ENCODE measurements at regions not wholly inside any gene's neighbourhood (a gene's known extent, or its start where the extent isn't known, plus 50 kb on each side); places are given as distances from the start of the nearest gene placed in this dataset.

DNA sequence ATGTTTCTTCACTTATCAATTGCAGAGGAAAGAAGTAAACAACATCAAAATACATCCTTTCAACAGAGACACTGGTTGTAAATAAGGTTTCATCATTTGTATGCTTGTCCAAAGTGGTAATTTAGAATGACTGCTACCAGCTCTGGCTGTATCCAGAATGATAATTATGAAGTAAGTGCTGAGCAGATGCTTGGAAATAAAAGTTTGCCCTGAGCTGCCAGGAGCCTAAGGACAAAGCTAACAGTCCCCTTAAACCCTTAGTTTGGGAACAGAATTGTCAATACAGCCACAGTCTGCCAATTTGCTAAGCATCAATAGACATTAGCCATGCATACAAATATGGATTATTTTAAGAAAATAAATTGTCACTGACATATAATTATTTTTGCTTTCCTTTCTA is 147.0 kb upstream of the SLC13A1 start:
- Histone ChIP-seq H3K36me3 (replicated peaks in 1 of 2; ENCODE audit: control insufficient read depth in 1 of 2, insufficient read depth in 2 of 2, low read length in 1 of 2) (no peaks in the 10 kb centered on the region), H3K9ac (no peak overlapping the region), H3K9me3 (no peaks in the 10 kb centered on the region), H3K79me2 (ENCODE audit: insufficient read depth) (no peaks in the 10 kb centered on the region), H3K4me1 (ENCODE audit: control insufficient read depth in 1 of 2, insufficient read depth in 2 of 2, low read depth in 1 of 2, low read length in 1 of 2) (no peaks in the 10 kb centered on the region; a peak in 1 of 4 replicates), H4K20me1 (ENCODE audit: insufficient read depth) (no peaks in the 10 kb centered on the region), H3K4me3 (ENCODE audit: low read depth in 2 of 2, low read length in 1 of 2) (no peak overlapping the region), H3K27me3 (ENCODE audit: insufficient read depth) (no peaks in the 10 kb centered on the region), H3F3A (replicated peaks; ENCODE audit: insufficient read depth) (no peaks in the 10 kb centered on the region), H3K27ac (ENCODE audit: low read depth in 2 of 2, low read length in 1 of 2) (no peak overlapping the region), H2AFZ (ENCODE audit: low read depth) (no peak overlapping the region), H3K4me2 (no peak overlapping the region), H3K9me2 (no peaks in the 10 kb centered on the region)
- TF ChIP-seq RXRA (IDR thresholded peaks at IDR 0.05; ENCODE audit: borderline replicate concordance, low read depth) (no peak), MXI1 (IDR thresholded peaks at IDR 0.05; ENCODE audit: low read depth, low read length) (no peak), POLR2AphosphoS5 (IDR thresholded peaks at IDR 0.05; ENCODE audit: low read depth, low read length) (no peak), TCF12 (IDR thresholded peaks at IDR 0.05) (no peak), YY1 (IDR thresholded peaks at IDR 0.05; ENCODE audit: low read depth) (no peak), EZH2phosphoT487 (IDR thresholded peaks at IDR 0.05; ENCODE audit: borderline replicate concordance, low read depth) (no peak), SIN3A (IDR thresholded peaks at IDR 0.05; ENCODE audit: borderline replicate concordance, low read depth, low read length) (no peak), NRF1 (IDR thresholded peaks at IDR 0.05; ENCODE audit: low read depth, low read length) (no peak), FOXJ3 (CRISPR knock-in tag; IDR thresholded peaks at IDR 0.05) (no peak), FOXM1 (IDR thresholded peaks at IDR 0.05; ENCODE audit: low read depth) (no peak), SMC3 (IDR thresholded peaks at IDR 0.05; ENCODE audit: low read depth, low read length) (no peak), RFX5 (IDR thresholded peaks at IDR 0.05; ENCODE audit: low read length) (no peak), JUND (IDR thresholded peaks at IDR 0.05) (no peak), ELF1 (IDR thresholded peaks at IDR 0.05) (no peak), RAD21 (IDR thresholded peaks at IDR 0.05; ENCODE audit: low read length) (no peak), CHD2 (IDR thresholded peaks at IDR 0.05; ENCODE audit: low read length, partially characterized antibody) (no peak)
- TF ChIP-seq, protein P1, sequence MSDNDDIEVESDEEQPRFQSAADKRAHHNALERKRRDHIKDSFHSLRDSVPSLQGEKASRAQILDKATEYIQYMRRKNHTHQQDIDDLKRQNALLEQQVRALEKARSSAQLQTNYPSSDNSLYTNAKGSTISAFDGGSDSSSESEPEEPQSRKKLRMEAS (IDR thresholded peaks at IDR 0.05; ENCODE audit: low read depth) = no peak
- TF ChIP-seq, protein P2, sequence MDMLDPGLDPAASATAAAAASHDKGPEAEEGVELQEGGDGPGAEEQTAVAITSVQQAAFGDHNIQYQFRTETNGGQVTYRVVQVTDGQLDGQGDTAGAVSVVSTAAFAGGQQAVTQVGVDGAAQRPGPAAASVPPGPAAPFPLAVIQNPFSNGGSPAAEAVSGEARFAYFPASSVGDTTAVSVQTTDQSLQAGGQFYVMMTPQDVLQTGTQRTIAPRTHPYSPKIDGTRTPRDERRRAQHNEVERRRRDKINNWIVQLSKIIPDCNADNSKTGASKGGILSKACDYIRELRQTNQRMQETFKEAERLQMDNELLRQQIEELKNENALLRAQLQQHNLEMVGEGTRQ (IDR thresholded peaks at IDR 0.05; ENCODE audit: borderline replicate concordance, low read depth, low read length) = no peak
- TF ChIP-seq, protein P3, sequence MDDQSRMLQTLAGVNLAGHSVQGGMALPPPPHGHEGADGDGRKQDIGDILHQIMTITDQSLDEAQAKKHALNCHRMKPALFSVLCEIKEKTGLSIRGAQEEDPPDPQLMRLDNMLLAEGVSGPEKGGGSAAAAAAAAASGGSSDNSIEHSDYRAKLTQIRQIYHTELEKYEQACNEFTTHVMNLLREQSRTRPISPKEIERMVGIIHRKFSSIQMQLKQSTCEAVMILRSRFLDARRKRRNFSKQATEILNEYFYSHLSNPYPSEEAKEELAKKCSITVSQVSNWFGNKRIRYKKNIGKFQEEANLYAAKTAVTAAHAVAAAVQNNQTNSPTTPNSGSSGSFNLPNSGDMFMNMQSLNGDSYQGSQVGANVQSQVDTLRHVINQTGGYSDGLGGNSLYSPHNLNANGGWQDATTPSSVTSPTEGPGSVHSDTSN (IDR thresholded peaks at IDR 0.05) = no peak
- ChIA-PET POLR2A (no interaction called here), CTCF (interaction anchor here (1.8 kb wide), 1 partner anchor 10 kb away, joined by 4 read pairs; no protein-coding TSS in a partner anchor)
- no peak for DNase-seq

DNA sequence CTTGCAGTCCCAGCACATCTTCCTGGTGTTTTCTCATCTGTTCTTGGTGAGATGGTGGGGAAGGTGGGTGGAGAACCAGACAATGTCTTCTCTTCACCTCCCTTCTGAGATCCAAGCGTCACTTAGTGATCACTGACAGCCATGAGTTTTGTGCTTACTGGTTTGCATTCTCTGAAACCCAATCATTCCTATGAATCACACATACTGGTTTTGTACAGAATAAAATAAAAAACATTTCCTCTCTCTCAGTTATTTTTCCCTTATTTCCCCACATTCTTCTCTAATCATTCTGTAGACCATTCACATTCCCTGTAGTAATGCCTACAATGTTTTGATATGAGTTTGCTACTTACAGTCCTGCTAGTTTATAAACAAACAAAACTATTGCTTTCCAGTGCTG is 143.8 kb upstream of the SLC13A1 start:
- Histone ChIP-seq H3K9me3 (no peaks in the 10 kb centered on the region), H3K9ac (no peak overlapping the region), H3K36me3 (replicated peaks in 1 of 2; ENCODE audit: control insufficient read depth in 1 of 2, insufficient read depth in 2 of 2, low read length in 1 of 2) (no peaks in the 10 kb centered on the region), H3K4me3 (ENCODE audit: low read depth in 2 of 2, low read length in 1 of 2) (no peak overlapping the region), H3K27me3 (ENCODE audit: insufficient read depth) (no peaks in the 10 kb centered on the region), H3K4me2 (no peak overlapping the region), H3K9me2 (0 out of 2 replicates have a peak, but pooled peaks cover 4% of the 10 kb centered on the region), H3K27ac (ENCODE audit: low read depth in 2 of 2, low read length in 1 of 2) (no peak overlapping the region), H4K20me1 (ENCODE audit: insufficient read depth) (no peaks in the 10 kb centered on the region), H2AFZ (ENCODE audit: low read depth) (no peak overlapping the region), H3F3A (replicated peaks; ENCODE audit: insufficient read depth) (no peaks in the 10 kb centered on the region), H3K79me2 (ENCODE audit: insufficient read depth) (no peaks in the 10 kb centered on the region), H3K4me1 (ENCODE audit: control insufficient read depth in 1 of 2, insufficient read depth in 2 of 2, low read depth in 1 of 2, low read length in 1 of 2) (no peaks in the 10 kb centered on the region)
- POLR2A ChIA-PET = no interaction called here
- TF ChIP-seq, protein P4, sequence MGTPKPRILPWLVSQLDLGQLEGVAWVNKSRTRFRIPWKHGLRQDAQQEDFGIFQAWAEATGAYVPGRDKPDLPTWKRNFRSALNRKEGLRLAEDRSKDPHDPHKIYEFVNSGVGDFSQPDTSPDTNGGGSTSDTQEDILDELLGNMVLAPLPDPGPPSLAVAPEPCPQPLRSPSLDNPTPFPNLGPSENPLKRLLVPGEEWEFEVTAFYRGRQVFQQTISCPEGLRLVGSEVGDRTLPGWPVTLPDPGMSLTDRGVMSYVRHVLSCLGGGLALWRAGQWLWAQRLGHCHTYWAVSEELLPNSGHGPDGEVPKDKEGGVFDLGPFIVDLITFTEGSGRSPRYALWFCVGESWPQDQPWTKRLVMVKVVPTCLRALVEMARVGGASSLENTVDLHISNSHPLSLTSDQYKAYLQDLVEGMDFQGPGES (IDR thresholded peaks at IDR 0.05; ENCODE audit: low read depth, low read length) = no peak
- TF ChIP-seq YY1 (IDR thresholded peaks at IDR 0.05; ENCODE audit: low read depth) (no peak), RCOR1 (IDR thresholded peaks at IDR 0.05; ENCODE audit: low read length) (no peak), SIN3A (IDR thresholded peaks at IDR 0.05; ENCODE audit: borderline replicate concordance, low read depth, low read length) (no peak), FOSL2 (IDR thresholded peaks at IDR 0.05; ENCODE audit: borderline replicate concordance, low read depth) (no peak)
- TF ChIP-seq, protein P5, sequence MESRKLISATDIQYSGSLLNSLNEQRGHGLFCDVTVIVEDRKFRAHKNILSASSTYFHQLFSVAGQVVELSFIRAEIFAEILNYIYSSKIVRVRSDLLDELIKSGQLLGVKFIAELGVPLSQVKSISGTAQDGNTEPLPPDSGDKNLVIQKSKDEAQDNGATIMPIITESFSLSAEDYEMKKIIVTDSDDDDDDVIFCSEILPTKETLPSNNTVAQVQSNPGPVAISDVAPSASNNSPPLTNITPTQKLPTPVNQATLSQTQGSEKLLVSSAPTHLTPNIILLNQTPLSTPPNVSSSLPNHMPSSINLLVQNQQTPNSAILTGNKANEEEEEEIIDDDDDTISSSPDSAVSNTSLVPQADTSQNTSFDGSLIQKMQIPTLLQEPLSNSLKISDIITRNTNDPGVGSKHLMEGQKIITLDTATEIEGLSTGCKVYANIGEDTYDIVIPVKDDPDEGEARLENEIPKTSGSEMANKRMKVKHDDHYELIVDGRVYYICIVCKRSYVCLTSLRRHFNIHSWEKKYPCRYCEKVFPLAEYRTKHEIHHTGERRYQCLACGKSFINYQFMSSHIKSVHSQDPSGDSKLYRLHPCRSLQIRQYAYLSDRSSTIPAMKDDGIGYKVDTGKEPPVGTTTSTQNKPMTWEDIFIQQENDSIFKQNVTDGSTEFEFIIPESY (IDR thresholded peaks at IDR 0.05; ENCODE audit: borderline replicate concordance, low read depth) = no peak
- 24% methylated on average over 1 of the region's 1 CpG for WGBS (ENCODE audit: low lambda C conversion rate)
- CTCF ChIA-PET = interaction anchor here (0.7 kb wide), 1 partner anchor 60 kb away, joined by 3 read pairs; no protein-coding TSS in a partner anchor
- DNase-seq = no peak

All from SK-N-SH (cell line).